ENCODE measurements at regions not wholly inside any gene's neighbourhood (a gene's known extent, or its start where the extent isn't known, plus 50 kb on each side); places are given as distances from the start of the nearest gene placed in this dataset.

DNA sequence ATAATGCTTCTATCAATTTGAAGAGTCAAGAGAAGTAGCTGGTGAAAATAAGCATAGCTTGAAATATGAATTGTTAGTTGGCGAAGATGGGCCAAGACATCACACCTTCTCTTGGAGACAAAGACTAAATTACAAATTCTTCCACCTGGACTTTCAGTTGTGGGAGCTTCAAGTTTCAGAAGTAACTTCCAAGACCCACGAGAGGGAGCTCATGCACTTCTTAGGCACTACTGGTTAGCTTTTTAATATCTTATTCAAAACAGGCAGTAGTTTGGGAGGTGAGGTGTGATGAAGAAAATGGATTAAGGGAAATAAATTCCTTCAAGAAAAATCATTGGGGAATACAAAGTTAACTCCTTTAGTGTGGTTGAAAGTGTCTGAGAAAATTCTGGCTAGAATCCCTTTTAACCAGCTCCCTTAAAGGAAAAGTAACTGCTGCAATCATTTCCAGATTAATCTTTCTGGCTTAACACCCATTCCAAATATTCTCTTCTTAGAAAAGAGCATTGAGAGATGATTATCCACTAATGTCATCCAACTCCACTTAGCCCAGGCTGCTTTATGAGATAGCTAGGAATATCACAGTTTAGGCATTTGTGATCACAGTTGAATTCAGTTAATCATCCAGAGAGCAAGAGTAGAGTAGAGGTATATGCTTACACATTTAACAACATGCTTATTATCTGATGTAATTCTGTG lies 139.5 kb upstream of the DMRTA1 start:
- CTCF ChIA-PET: interaction anchor here (0.7 to 5.7 kb wide), 13 partner anchors 12 to 495 kb away, joined by 3 to 134 read pairs (median 5); no protein-coding TSS in a partner anchor

More for the DNA sequence above, 139.5 kb upstream of the DMRTA1 start:
- Histone ChIP-seq H3K79me2 (ENCODE audit: insufficient read depth, low read length) (no peaks in the 10 kb centered on the region), H3K4me3 (replicated peaks in 1 of 2; ENCODE audit: low read depth in 1 of 2, low read length in 2 of 2) (no peak overlapping the region), H4K20me1 (ENCODE audit: insufficient read depth) (no peaks in the 10 kb centered on the region), H3K9me2 (ENCODE audit: insufficient read depth) (no peaks in the 10 kb centered on the region), H3K27ac (ENCODE audit: low read depth, low read length) (no peak overlapping the region), H2AFZ (ENCODE audit: low read depth, low read length, poor library complexity, severe bottlenecking) (no peak overlapping the region), H3K27me3 (ENCODE audit: insufficient read depth, low read length) (peaks cover 12% of the 10 kb centered on the region; the same call in 1 of the 2 replicates), H3K4me1 (ENCODE audit: control insufficient read depth in 1 of 2, insufficient read depth in 2 of 2, low read length in 2 of 2) (no peaks in the 10 kb centered on the region), H3K9me3 (ENCODE audit: control insufficient read depth in 1 of 2, insufficient read depth in 1 of 2, low read depth in 1 of 2, low read length in 2 of 2) (no peaks in the 10 kb centered on the region), H3K9ac (ENCODE audit: low read length) (no peak overlapping the region), H3K36me3 (ENCODE audit: control insufficient read depth in 1 of 2, insufficient read depth in 2 of 2, low read length in 2 of 2) (no peaks in the 10 kb centered on the region), H3K4me2 (ENCODE audit: low read length) (no peak overlapping the region)
- POLR2A ChIA-PET: interaction anchor here (1.0 kb wide), 1 partner anchor 145 kb away, joined by 7 read pairs; no protein-coding TSS in a partner anchor
- RAD21 ChIA-PET (ENCODE audit: low non-redundant PET in 1 of 2, low total read pairs in 2 of 2, uncharacterized antibody in 2 of 2, unreplicated experiment in 2 of 2): interaction anchor here (0.6 to 1.2 kb wide), 3 partner anchors 63 to 145 kb away, joined by 4 to 18 read pairs (median 11); no protein-coding TSS in a partner anchor
- TF ChIP-seq RAD21 (IDR thresholded peaks at IDR 0.05; ENCODE audit: low read depth) (peak; percentile 82), SRF (IDR thresholded peaks at IDR 0.05; ENCODE audit: low read depth) (no peak), ELF1 (IDR thresholded peaks at IDR 0.05; ENCODE audit: borderline replicate concordance, low read depth) (no peak), EGR1 (IDR thresholded peaks at IDR 0.05; ENCODE audit: low read depth) (no peak), EZH2phosphoT487 (IDR thresholded peaks at IDR 0.05; ENCODE audit: borderline replicate concordance) (no peak), YY1 (IDR thresholded peaks at IDR 0.05; ENCODE audit: extremely low read depth, insufficient replicate concordance, low read depth, low read length) (no peak), SP1 (IDR thresholded peaks at IDR 0.05; ENCODE audit: low read depth) (no peak)
- TF ChIP-seq, protein P1, sequence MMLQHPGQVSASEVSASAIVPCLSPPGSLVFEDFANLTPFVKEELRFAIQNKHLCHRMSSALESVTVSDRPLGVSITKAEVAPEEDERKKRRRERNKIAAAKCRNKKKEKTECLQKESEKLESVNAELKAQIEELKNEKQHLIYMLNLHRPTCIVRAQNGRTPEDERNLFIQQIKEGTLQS (IDR thresholded peaks at IDR 0.05): no peak
- TF ChIP-seq, protein P2, sequence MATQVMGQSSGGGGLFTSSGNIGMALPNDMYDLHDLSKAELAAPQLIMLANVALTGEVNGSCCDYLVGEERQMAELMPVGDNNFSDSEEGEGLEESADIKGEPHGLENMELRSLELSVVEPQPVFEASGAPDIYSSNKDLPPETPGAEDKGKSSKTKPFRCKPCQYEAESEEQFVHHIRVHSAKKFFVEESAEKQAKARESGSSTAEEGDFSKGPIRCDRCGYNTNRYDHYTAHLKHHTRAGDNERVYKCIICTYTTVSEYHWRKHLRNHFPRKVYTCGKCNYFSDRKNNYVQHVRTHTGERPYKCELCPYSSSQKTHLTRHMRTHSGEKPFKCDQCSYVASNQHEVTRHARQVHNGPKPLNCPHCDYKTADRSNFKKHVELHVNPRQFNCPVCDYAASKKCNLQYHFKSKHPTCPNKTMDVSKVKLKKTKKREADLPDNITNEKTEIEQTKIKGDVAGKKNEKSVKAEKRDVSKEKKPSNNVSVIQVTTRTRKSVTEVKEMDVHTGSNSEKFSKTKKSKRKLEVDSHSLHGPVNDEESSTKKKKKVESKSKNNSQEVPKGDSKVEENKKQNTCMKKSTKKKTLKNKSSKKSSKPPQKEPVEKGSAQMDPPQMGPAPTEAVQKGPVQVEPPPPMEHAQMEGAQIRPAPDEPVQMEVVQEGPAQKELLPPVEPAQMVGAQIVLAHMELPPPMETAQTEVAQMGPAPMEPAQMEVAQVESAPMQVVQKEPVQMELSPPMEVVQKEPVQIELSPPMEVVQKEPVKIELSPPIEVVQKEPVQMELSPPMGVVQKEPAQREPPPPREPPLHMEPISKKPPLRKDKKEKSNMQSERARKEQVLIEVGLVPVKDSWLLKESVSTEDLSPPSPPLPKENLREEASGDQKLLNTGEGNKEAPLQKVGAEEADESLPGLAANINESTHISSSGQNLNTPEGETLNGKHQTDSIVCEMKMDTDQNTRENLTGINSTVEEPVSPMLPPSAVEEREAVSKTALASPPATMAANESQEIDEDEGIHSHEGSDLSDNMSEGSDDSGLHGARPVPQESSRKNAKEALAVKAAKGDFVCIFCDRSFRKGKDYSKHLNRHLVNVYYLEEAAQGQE (IDR thresholded peaks at IDR 0.05; ENCODE audit: low read depth): no peak
- TF ChIP-seq, protein P3, sequence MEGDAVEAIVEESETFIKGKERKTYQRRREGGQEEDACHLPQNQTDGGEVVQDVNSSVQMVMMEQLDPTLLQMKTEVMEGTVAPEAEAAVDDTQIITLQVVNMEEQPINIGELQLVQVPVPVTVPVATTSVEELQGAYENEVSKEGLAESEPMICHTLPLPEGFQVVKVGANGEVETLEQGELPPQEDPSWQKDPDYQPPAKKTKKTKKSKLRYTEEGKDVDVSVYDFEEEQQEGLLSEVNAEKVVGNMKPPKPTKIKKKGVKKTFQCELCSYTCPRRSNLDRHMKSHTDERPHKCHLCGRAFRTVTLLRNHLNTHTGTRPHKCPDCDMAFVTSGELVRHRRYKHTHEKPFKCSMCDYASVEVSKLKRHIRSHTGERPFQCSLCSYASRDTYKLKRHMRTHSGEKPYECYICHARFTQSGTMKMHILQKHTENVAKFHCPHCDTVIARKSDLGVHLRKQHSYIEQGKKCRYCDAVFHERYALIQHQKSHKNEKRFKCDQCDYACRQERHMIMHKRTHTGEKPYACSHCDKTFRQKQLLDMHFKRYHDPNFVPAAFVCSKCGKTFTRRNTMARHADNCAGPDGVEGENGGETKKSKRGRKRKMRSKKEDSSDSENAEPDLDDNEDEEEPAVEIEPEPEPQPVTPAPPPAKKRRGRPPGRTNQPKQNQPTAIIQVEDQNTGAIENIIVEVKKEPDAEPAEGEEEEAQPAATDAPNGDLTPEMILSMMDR (IDR thresholded peaks at IDR 0.05 in 2 of 3, conservative IDR thresholded peaks at IDR 0.05 in 1 of 3; ENCODE audit: borderline replicate concordance in 1 of 3, insufficient read depth in 1 of 3, low read depth in 2 of 3, low read length in 2 of 3): peak; percentile 57 to 73 (median 64); a peak in 5 of 6 replicates
- TF ChIP-seq, protein P4, sequence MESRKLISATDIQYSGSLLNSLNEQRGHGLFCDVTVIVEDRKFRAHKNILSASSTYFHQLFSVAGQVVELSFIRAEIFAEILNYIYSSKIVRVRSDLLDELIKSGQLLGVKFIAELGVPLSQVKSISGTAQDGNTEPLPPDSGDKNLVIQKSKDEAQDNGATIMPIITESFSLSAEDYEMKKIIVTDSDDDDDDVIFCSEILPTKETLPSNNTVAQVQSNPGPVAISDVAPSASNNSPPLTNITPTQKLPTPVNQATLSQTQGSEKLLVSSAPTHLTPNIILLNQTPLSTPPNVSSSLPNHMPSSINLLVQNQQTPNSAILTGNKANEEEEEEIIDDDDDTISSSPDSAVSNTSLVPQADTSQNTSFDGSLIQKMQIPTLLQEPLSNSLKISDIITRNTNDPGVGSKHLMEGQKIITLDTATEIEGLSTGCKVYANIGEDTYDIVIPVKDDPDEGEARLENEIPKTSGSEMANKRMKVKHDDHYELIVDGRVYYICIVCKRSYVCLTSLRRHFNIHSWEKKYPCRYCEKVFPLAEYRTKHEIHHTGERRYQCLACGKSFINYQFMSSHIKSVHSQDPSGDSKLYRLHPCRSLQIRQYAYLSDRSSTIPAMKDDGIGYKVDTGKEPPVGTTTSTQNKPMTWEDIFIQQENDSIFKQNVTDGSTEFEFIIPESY (IDR thresholded peaks at IDR 0.05; ENCODE audit: extremely low read depth, insufficient replicate concordance, low read length): no peak
- intact Hi-C loops (cut with micrococcal nuclease): loop anchor here (1.0 to 5.0 kb wide), 2 partner anchors 145 to 495 kb away; no protein-coding TSS in a partner anchor
- ATAC-seq (peak; percentile 67), DNase-seq (ENCODE audit: low read depth, low spot score) (peak; percentile 54)
- BruUV-seq (replicated peaks): no TSS peak
